Motor neuron (in vitro differentiated cells): ENCODE measurements at regions not wholly inside any gene's neighbourhood (a gene's known extent, or its start where the extent isn't known, plus 50 kb on each side); places are given as distances from the start of the nearest gene placed in this dataset.
"Not testable (repeated sequence)": the region's sequence is repeated elsewhere in the genome, so short reads cannot be mapped to it uniquely, and the experiment has no call there.

Experiments used
- ATAC-seq, 8 experiments: fragments of 200-7000 bp; cut with Tn5 transposase; replicated peaks in 6 of 8; 2 replicates each; pipeline ENCODE4 v1.8.0; 2021; ENCODE audit warnings: mild to moderate bottlenecking in 8 of 8, moderate library complexity in 8 of 8
- H3K27ac ChIP-seq, 2 donors: fragments of 250-450 bp; sonication (Bioruptor Pico); 2 replicates each; pipeline ENCODE4 v1.9.0; 2021; ENCODE audit warnings: antibody characterized with exemption in 2 of 2, mild to moderate bottlenecking in 2 of 2, moderate library complexity in 1 of 2
- H3K4me1 ChIP-seq, 2 donors: fragments of 250-450 bp; sonication (Bioruptor Pico); replicated peaks in 1 of 2; 2 replicates each; pipeline ENCODE4 v1.6.1; 2021; ENCODE audit warnings: antibody characterized with exemption in 2 of 2, mild to moderate bottlenecking in 2 of 2, moderate library complexity in 1 of 2
- H3K4me3 ChIP-seq, 5 donors: fragments of 250-450 bp; sonication (Bioruptor Pico); 2 replicates each; pipeline ENCODE4 v1.9.0; 2021; ENCODE audit warnings: antibody characterized with exemption in 5 of 5, mild to moderate bottlenecking in 5 of 5, moderate library complexity in 4 of 5
- WGBS, 10 experiments: fragments of 450-650 bp; shearing (Covaris generic); methylation state at CpG; one replicate each; pipeline ENCODE4 v1.0.0; 2022; 5-methylcytosine and 5-hydroxymethylcytosine counted together
- in situ Hi-C, 9 experiments: fragments of 400-800 bp; cut with MboI; loops; one replicate each; pipeline ENCODE4 v1.15.0; 2021; ENCODE audit warnings: low sequenced_read_pairs in 9 of 9, low pct_unique_long_range_greater_than_20kb in 2 of 9; ENCODE audit not compliant: unreplicated experiment in 9 of 9

GRCh38 chr20:26057135-26057752 lies 360.6 kb upstream of the ZNF337 start:
- H3K27ac ChIP-seq, in situ Hi-C loops, H3K4me1 ChIP-seq, H3K4me3 ChIP-seq: not testable (repeated sequence)
- peak; percentile 23 to 95 (median 88) for ATAC-seq
- WGBS, 10 experiments = no CpG with 5 or more reads among the region's 41 CpGs

- not testable (repeated sequence) for H3K4me1 ChIP-seq
- no CpG with 5 or more reads among the region's 4 CpGs for WGBS, 10 experiments
Observed at GRCh38 chr20:26025792-26026191, 329.1 kb upstream of the ZNF337 start.

GRCh38 chr20:26010942-26011276 lies 314.3 kb upstream of the ZNF337 start:
- WGBS, 10 experiments = no CpG with 5 or more reads among the region's 6 CpGs
- H3K27ac ChIP-seq, H3K4me3 ChIP-seq, H3K4me1 ChIP-seq, ATAC-seq, in situ Hi-C loops: not testable (repeated sequence)

More at GRCh38 chr20:26025792-26026191, 329.1 kb upstream of the ZNF337 start:
- ATAC-seq, H3K4me3 ChIP-seq, in situ Hi-C loops, H3K27ac ChIP-seq: not testable (repeated sequence)

GRCh38 chr20:26010224-26010941 lies 313.7 kb upstream of the ZNF337 start:
- H3K4me3 ChIP-seq = peak overlapping the region; percentile 48 to 77 (median 62)
- 17% methylated on average over 2 of the region's 13 CpGs; no CpG with 5 or more reads in 9 of the 10 experiments for WGBS, 10 experiments
- ATAC-seq, H3K27ac ChIP-seq, H3K4me1 ChIP-seq, in situ Hi-C loops: not testable (repeated sequence)

- ATAC-seq, in situ Hi-C loops, H3K4me1 ChIP-seq: not testable (repeated sequence)
- H3K4me3 ChIP-seq = peak overlapping the region; percentile 48 to 77 (median 62)
- 24 to 83% (median 26%) methylated on average over 5 to 12 of the region's 39 CpGs; no CpG with 5 or more reads in 5 of the 10 experiments for WGBS, 10 experiments
- peak overlapping the region; percentile 59 to 62 for H3K27ac ChIP-seq
Observed at GRCh38 chr20:26009402-26010223, 313.0 kb upstream of the ZNF337 start.

GRCh38 chr20:26008026-26008425 lies 311.4 kb upstream of the ZNF337 start:
- in situ Hi-C loops, H3K4me1 ChIP-seq, H3K4me3 ChIP-seq, ATAC-seq, H3K27ac ChIP-seq: not testable (repeated sequence)
- WGBS, 10 experiments = 60 to 100% (median 92%) methylated on average over 1 to 3 of the region's 9 CpGs; no CpG with 5 or more reads in 4 of the 10 experiments

GRCh38 chr20:26006164-26006563 lies 309.5 kb upstream of the ZNF337 start:
- H3K4me3 ChIP-seq, in situ Hi-C loops, ATAC-seq, H3K4me1 ChIP-seq, H3K27ac ChIP-seq: not testable (repeated sequence)
- WGBS, 10 experiments = 54 to 100% (median 93%) methylated on average over 1 to 4 of the region's 4 CpGs; no CpG with 5 or more reads in 2 of the 10 experiments

- H3K4me3 ChIP-seq, ATAC-seq, H3K4me1 ChIP-seq, in situ Hi-C loops, H3K27ac ChIP-seq: not testable (repeated sequence)
- WGBS, 10 experiments = 0 to 83% (median 80%) methylated on average over 1 to 2 of the region's 3 CpGs; no CpG with 5 or more reads in 7 of the 10 experiments
Observed at GRCh38 chr20:26003959-26004358, 307.3 kb upstream of the ZNF337 start.

GRCh38 chr20:25997367-25998038 lies 300.9 kb upstream of the ZNF337 start:
- H3K4me1 ChIP-seq, H3K4me3 ChIP-seq, H3K27ac ChIP-seq, in situ Hi-C loops, ATAC-seq: not testable (repeated sequence)
- 52 to 100% (median 82%) methylated on average over 1 to 6 of the region's 16 CpGs; no CpG with 5 or more reads in 6 of the 10 experiments for WGBS, 10 experiments

GRCh38 chr20:25992146-25992545 lies 295.5 kb upstream of the ZNF337 start:
- Histone ChIP-seq H3K27ac (no peak overlapping the region), H3K4me1 (no peaks in the 10 kb centered on the region), H3K4me3 (no peak overlapping the region)
- ATAC-seq = no peak
- WGBS, 10 experiments = 30 to 100% (median 76%) methylated on average over 1 to 10 of the region's 16 CpGs; no CpG with 5 or more reads in 2 of the 10 experiments
- in situ Hi-C loops = no loop called here

- no peak for ATAC-seq
- H3K4me1 ChIP-seq = no peaks in the 10 kb centered on the region
- H3K4me3 ChIP-seq = no peak overlapping the region
- WGBS, 10 experiments = 66 to 96% (median 87%) methylated on average over 3 to 9 of the region's 16 CpGs; no CpG with 5 or more reads in 4 of the 10 experiments
- in situ Hi-C loops = no loop called here
- H3K27ac ChIP-seq = no peak overlapping the region
Observed at GRCh38 chr20:25991756-25992130, 295.1 kb upstream of the ZNF337 start.

- in situ Hi-C loops = no loop called here
- WGBS, 10 experiments = 69 to 95% (median 83%) methylated on average over 4 to 18 of the region's 30 CpGs; no CpG with 5 or more reads in 6 of the 10 experiments
- Histone ChIP-seq H3K4me1 (no peaks in the 10 kb centered on the region), H3K27ac (no peak overlapping the region), H3K4me3 (no peak overlapping the region)
- no peak for ATAC-seq
Observed at GRCh38 chr20:25991051-25991755, 294.6 kb upstream of the ZNF337 start.
